K562 (cell line): ENCODE measurements at regions not wholly inside any gene's neighbourhood (a gene's known extent, or its start where the extent isn't known, plus 50 kb on each side); places are given as distances from the start of the nearest gene placed in this dataset.

Experiments used
- CC2D1A ChIP-seq: fragments of 450-650 bp; IDR thresholded peaks from 2 replicates; pipeline ENCODE4 v1.6.1; 2017; ENCODE audit warnings: mild to moderate bottlenecking
- EHMT2 ChIP-seq: fragments of 450-650 bp; IDR thresholded peaks from 2 replicates; pipeline ENCODE4 v1.6.1; 2018; ENCODE audit warnings: antibody characterized with exemption
- ELK3 ChIP-seq: fragments of 450-650 bp; formaldehyde crosslinking; IDR thresholded peaks from 2 replicates; pipeline ENCODE4 v1.4.0; 2020; ENCODE audit warnings: mild to moderate bottlenecking
- EP300 ChIP-seq: IDR thresholded peaks from 2 replicates; pipeline ENCODE4 v1.6.1; 2012; ENCODE audit warnings: low read length, improper control_type of control experiment
- ESRRB ChIP-seq: fragments of 250-450 bp; sonication (Bioruptor Pico); IDR thresholded peaks from 2 replicates; pipeline ENCODE4 v1.5.0; 2020; ENCODE audit warnings: mild to moderate bottlenecking, moderate library complexity, borderline replicate concordance
- HMG20B ChIP-seq: fragments of 250-450 bp; sonication (Bioruptor Pico); IDR thresholded peaks from 2 replicates; pipeline ENCODE4 v1.5.0; 2021; ENCODE audit warnings: mild to moderate bottlenecking
- KDM4B ChIP-seq, 2 experiments: fragments of 450-650 bp in 1 of 2; sonication (generic) in 1 of 2; IDR thresholded peaks; 2 replicates each; pipeline ENCODE4 v1.6.1; 2016 to 2017; ENCODE audit warnings: borderline replicate concordance in 2 of 2, antibody characterized with exemption in 1 of 2, low read depth in 1 of 2, mild to moderate bottlenecking in 1 of 2
- MAFG ChIP-seq: fragments of 450-650 bp; conservative IDR thresholded peaks from 2 replicates; pipeline ENCODE4 v1.6.1; 2016; ENCODE audit warnings: missing genetic modification characterization, missing compliant biosample characterization
- MXI1 ChIP-seq: IDR thresholded peaks from 2 replicates; pipeline ENCODE4 v1.6.1; 2011; ENCODE audit warnings: low read depth, mild to moderate bottlenecking, improper control_type of control experiment, low read length
- MYC ChIP-seq, 2 experiments: fragments of 250-450 bp in 1 of 2; sonication (Bioruptor Pico) in 1 of 2; IDR thresholded peaks; 2 replicates each; pipeline versions ENCODE4 v1.5.1 to v1.6.1; 2012 to 2021; ENCODE audit warnings: low read depth in 2 of 2, borderline replicate concordance in 1 of 2, improper control_type of control experiment in 1 of 2, low read length in 1 of 2, mild to moderate bottlenecking in 1 of 2, moderate library complexity in 1 of 2
- NCOA1 ChIP-seq: fragments of 450-650 bp; IDR thresholded peaks from 2 replicates; pipeline ENCODE4 v1.6.1; 2016; ENCODE audit warnings: low read depth
- NCOA4 ChIP-seq: fragments of 450-650 bp; IDR thresholded peaks from 2 replicates; pipeline ENCODE4 v1.6.1; 2018; ENCODE audit warnings: mild to moderate bottlenecking; ENCODE audit not compliant: partially characterized antibody
- NFE2L1 ChIP-seq: fragments of 450-650 bp; IDR thresholded peaks from 2 replicates; pipeline ENCODE4 v1.6.1; 2016; ENCODE audit warnings: missing genetic modification characterization, low read depth, mild to moderate bottlenecking, missing compliant biosample characterization, moderate library complexity, borderline replicate concordance
- PHB ChIP-seq: fragments of 250-450 bp; sonication (Bioruptor Pico); IDR thresholded peaks from 2 replicates; pipeline ENCODE4 v1.5.0; 2021
- SOX6 ChIP-seq: fragments of 450-650 bp; IDR thresholded peaks from 2 replicates; pipeline ENCODE4 v1.6.1; 2014; ENCODE audit warnings: mild to moderate bottlenecking
- TBP ChIP-seq: optimal IDR thresholded peaks from 2 replicates; pipeline ENCODE3; 2011; ENCODE audit warnings: low read depth, low read length, improper control_type of control experiment
- TCFL5 ChIP-seq: fragments of 250-450 bp; sonication (Bioruptor Pico); conservative IDR thresholded peaks from 2 replicates; pipeline ENCODE4 v1.6.1; 2021; ENCODE audit warnings: mild to moderate bottlenecking, moderate library complexity, matching md5 sums
- TRIM28 ChIP-seq: fragments of 450-650 bp; IDR thresholded peaks from 2 replicates; pipeline ENCODE4 v1.6.1; 2017
- XRCC4 ChIP-seq: IDR thresholded peaks from one replicate; pipeline ENCODE4 v1.6.1; 2011; ENCODE audit not compliant: insufficient read depth, insufficient read length; ENCODE audit errors: extremely low read depth
- ZNF274 ChIP-seq: IDR thresholded peaks from 2 replicates; pipeline ENCODE4 v1.6.1; 2011; ENCODE audit warnings: low read depth, mild to moderate bottlenecking, low read length, moderate library complexity, borderline replicate concordance
- ZNF280A ChIP-seq: fragments of 450-650 bp; IDR thresholded peaks from 2 replicates; pipeline ENCODE4 v1.6.1; 2018; ENCODE audit warnings: mild to moderate bottlenecking, low read depth; ENCODE audit not compliant: partially characterized antibody
- ZNF445 ChIP-seq: fragments of 250-450 bp; sonication (Bioruptor Pico); IDR thresholded peaks from 2 replicates; pipeline ENCODE4 v1.4.0; 2020; ENCODE audit warnings: low read depth, mild to moderate bottlenecking, moderate library complexity
- ZNF561 ChIP-seq: fragments of 450-650 bp; formaldehyde crosslinking; conservative IDR thresholded peaks from 2 replicates; pipeline ENCODE4 v1.4.0; 2020; ENCODE audit warnings: mild to moderate bottlenecking, moderate library complexity
- ZNF696 ChIP-seq: fragments of 250-450 bp; sonication (Bioruptor Pico); conservative IDR thresholded peaks from 2 replicates; pipeline ENCODE4 v1.4.0; 2020; ENCODE audit warnings: mild to moderate bottlenecking, moderate library complexity
- ZNF717 ChIP-seq: fragments of 250-450 bp; sonication (Bioruptor Pico); IDR thresholded peaks from 2 replicates; pipeline ENCODE4 v1.5.0; 2021
- TF ChIP-seq, protein P1 (sequence below), 3 experiments: IDR thresholded peaks in 2 of 3; conservative IDR thresholded peaks in 1 of 3; 2 replicates each; pipeline ENCODE4 v1.5.1; 2011 to 2012; ENCODE audit warnings: low read length in 3 of 3, mild to moderate bottlenecking in 3 of 3, control low read depth in 2 of 3, improper control_type of control experiment in 1 of 3, inconsistent platforms in 1 of 3, low read depth in 1 of 3, mixed read lengths in 1 of 3, moderate library complexity in 1 of 3; ENCODE audit not compliant: insufficient read depth in 2 of 3
- TF ChIP-seq, protein P2 (sequence below): fragments of 450-650 bp; IDR thresholded peaks from 2 replicates; pipeline ENCODE4 v1.6.1; 2016; ENCODE audit warnings: low read depth, mild to moderate bottlenecking, moderate library complexity

- TF ChIP-seq MAFG (tag) = no peak
- TF ChIP-seq, protein P1, sequence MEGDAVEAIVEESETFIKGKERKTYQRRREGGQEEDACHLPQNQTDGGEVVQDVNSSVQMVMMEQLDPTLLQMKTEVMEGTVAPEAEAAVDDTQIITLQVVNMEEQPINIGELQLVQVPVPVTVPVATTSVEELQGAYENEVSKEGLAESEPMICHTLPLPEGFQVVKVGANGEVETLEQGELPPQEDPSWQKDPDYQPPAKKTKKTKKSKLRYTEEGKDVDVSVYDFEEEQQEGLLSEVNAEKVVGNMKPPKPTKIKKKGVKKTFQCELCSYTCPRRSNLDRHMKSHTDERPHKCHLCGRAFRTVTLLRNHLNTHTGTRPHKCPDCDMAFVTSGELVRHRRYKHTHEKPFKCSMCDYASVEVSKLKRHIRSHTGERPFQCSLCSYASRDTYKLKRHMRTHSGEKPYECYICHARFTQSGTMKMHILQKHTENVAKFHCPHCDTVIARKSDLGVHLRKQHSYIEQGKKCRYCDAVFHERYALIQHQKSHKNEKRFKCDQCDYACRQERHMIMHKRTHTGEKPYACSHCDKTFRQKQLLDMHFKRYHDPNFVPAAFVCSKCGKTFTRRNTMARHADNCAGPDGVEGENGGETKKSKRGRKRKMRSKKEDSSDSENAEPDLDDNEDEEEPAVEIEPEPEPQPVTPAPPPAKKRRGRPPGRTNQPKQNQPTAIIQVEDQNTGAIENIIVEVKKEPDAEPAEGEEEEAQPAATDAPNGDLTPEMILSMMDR (IDR thresholded peaks at IDR 0.05 in 2 of 3, conservative IDR thresholded peaks at IDR 0.05 in 1 of 3; ENCODE audit: insufficient read depth in 2 of 3, low read depth in 1 of 3, low read length in 3 of 3) = peak; percentile 70 to 80 (median 73)
- no peak for TF ChIP-seq NCOA1
- no peak for TF ChIP-seq SOX6
- TF ChIP-seq ELK3 (CRISPR knock-in tag) = no peak
- no peak for TF ChIP-seq ZNF561 (CRISPR knock-in tag)
- no peak for TF ChIP-seq CC2D1A
- TF ChIP-seq ZNF445 (CRISPR knock-in tag) = no peak
- TF ChIP-seq NFE2L1 (tag) = no peak
- TF ChIP-seq XRCC4 = no peak
- TF ChIP-seq MYC (IDR thresholded peaks at IDR 0.05; ENCODE audit: low read depth, low read length) = no peak
- TF ChIP-seq MYC (CRISPR knock-in tag; IDR thresholded peaks at IDR 0.05; ENCODE audit: borderline replicate concordance, low read depth) = no peak
- no peak for TF ChIP-seq ESRRB
- no peak for TF ChIP-seq PHB (CRISPR knock-in tag)
- no peak for TF ChIP-seq HMG20B
- TF ChIP-seq ZNF717 (CRISPR knock-in tag) = no peak
- TF ChIP-seq, protein P2, sequence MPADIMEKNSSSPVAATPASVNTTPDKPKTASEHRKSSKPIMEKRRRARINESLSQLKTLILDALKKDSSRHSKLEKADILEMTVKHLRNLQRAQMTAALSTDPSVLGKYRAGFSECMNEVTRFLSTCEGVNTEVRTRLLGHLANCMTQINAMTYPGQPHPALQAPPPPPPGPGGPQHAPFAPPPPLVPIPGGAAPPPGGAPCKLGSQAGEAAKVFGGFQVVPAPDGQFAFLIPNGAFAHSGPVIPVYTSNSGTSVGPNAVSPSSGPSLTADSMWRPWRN = no peak
- no peak for TF ChIP-seq ZNF696 (CRISPR knock-in tag)
- no peak for TF ChIP-seq MXI1
- no peak for TF ChIP-seq EP300
- TF ChIP-seq KDM4B (IDR thresholded peaks at IDR 0.05; ENCODE audit: borderline replicate concordance in 2 of 2, low read depth in 1 of 2) = no peak
- TF ChIP-seq ZNF274 = no peak
- TF ChIP-seq TRIM28 = no peak
- TF ChIP-seq NCOA4 = no peak
- no peak for TF ChIP-seq EHMT2
- TF ChIP-seq ZNF280A = no peak
- TF ChIP-seq TCFL5 (CRISPR knock-in tag) = no peak
- no peak for TF ChIP-seq TBP
These were observed 66.9 kb upstream of the ZNG1B start (continued) for GRCh38 chr2:113370478-113371091.
